ENCODE measurements at regions not wholly inside any gene's neighbourhood (a gene's known extent, or its start where the extent isn't known, plus 50 kb on each side); places are given as distances from the start of the nearest gene placed in this dataset.

GRCh38 chr21:35540950-35541638 lies 492.0 kb upstream of the RUNX1 start:
- Histone ChIP-seq H3K27me3 (ENCODE audit: low read depth) (peaks cover 13% of the 10 kb centered on the region), H3K9me3 (replicated peaks) (peaks cover 2% of the 10 kb centered on the region), H3K4me3 (no peak overlapping the region), H3K27ac (replicated peaks) (no peak overlapping the region), H3K4me1 (no peaks in the 10 kb centered on the region), H3K36me3 (no peaks in the 10 kb centered on the region)
- DNase-seq, result no peak
- intact Hi-C loops (cut with micrococcal nuclease), result no loop called here
- TF ChIP-seq CTCF (IDR thresholded peaks at IDR 0.05; ENCODE audit: borderline replicate concordance), result no peak

- intact Hi-C loops (cut with micrococcal nuclease), result no loop called here
- no peak for TF ChIP-seq CTCF (IDR thresholded peaks at IDR 0.05; ENCODE audit: borderline replicate concordance)
- no peak for DNase-seq
- Histone ChIP-seq H3K36me3 (no peaks in the 10 kb centered on the region), H3K27ac (replicated peaks) (no peak overlapping the region), H3K27me3 (ENCODE audit: low read depth) (peaks cover 13% of the 10 kb centered on the region), H3K4me1 (no peaks in the 10 kb centered on the region), H3K4me3 (no peak overlapping the region), H3K9me3 (replicated peaks) (peaks cover 10% of the 10 kb centered on the region)
These were observed 489.3 kb upstream of the RUNX1 start for GRCh38 chr21:35538386-35538785.

- Histone ChIP-seq H3K4me3 (no peak overlapping the region), H3K27ac (replicated peaks) (no peak overlapping the region), H3K4me1 (no peaks in the 10 kb centered on the region), H3K27me3 (ENCODE audit: low read depth) (peaks cover 13% of the 10 kb centered on the region), H3K9me3 (replicated peaks) (peaks cover 10% of the 10 kb centered on the region), H3K36me3 (no peaks in the 10 kb centered on the region)
- intact Hi-C loops (cut with micrococcal nuclease), result no loop called here
- no peak for DNase-seq
- TF ChIP-seq CTCF (IDR thresholded peaks at IDR 0.05; ENCODE audit: borderline replicate concordance), result no peak
These were observed 488.5 kb upstream of the RUNX1 start for GRCh38 chr21:35537604-35538003.

GRCh38 chr21:35533893-35534292 lies 484.8 kb upstream of the RUNX1 start:
- Histone ChIP-seq H3K9me3 (replicated peaks) (peaks cover 10% of the 10 kb centered on the region), H3K27ac (replicated peaks) (no peak overlapping the region), H3K36me3 (no peaks in the 10 kb centered on the region), H3K4me3 (no peak overlapping the region), H3K4me1 (no peaks in the 10 kb centered on the region), H3K27me3 (ENCODE audit: low read depth) (peaks cover 3% of the 10 kb centered on the region)
- intact Hi-C loops (cut with micrococcal nuclease), result no loop called here
- TF ChIP-seq CTCF (IDR thresholded peaks at IDR 0.05; ENCODE audit: borderline replicate concordance), result no peak
- DNase-seq, result no peak

GRCh38 chr21:35530766-35531165 lies 481.7 kb upstream of the RUNX1 start:
- Histone ChIP-seq H3K27ac (replicated peaks) (no peak overlapping the region), H3K4me3 (no peak overlapping the region), H3K9me3 (replicated peaks) (peaks cover 5% of the 10 kb centered on the region), H3K4me1 (no peaks in the 10 kb centered on the region), H3K27me3 (ENCODE audit: low read depth) (peaks cover 11% of the 10 kb centered on the region), H3K36me3 (no peaks in the 10 kb centered on the region)
- TF ChIP-seq CTCF (IDR thresholded peaks at IDR 0.05; ENCODE audit: borderline replicate concordance), result no peak
- no peak for DNase-seq
- intact Hi-C loops (cut with micrococcal nuclease), result no loop called here

Data from left ventricle myocardium inferior (tissue), 1 donor.